ENCODE measurements at regions not wholly inside any gene's neighbourhood (a gene's known extent, or its start where the extent isn't known, plus 50 kb on each side); places are given as distances from the start of the nearest gene placed in this dataset.

DNA sequence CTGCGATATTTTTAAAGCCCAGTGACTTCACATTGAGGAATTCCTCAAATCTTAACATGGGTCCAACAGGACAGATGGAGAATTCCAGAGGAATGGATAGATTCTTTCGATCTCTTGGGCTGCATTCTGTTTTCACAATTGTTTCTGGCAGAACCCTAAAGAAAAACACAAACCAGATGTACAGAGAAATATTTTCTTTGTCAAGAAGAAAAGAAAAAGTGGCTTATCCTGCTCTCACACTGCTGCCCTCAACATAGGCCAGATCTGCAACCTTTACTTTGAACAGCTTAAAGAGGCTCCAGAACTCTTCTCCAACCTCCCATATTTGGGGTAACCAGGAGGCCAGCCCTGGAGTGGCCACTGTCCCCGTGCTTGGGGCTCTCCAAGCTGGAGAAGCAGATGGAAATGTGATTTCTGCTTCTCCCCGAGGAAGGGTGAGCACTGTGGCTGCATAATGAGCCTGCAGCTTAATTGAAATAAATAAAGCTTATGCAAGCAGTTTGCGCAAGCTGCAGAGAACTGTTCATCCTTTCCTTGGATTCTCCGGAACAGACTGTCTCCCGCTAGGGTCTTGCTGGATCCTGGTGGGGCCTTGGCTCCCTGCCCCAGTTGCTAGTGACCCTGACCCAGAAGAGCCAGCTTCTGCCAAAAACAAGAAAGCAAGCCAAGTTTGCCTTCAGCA lies 453.2 kb upstream of the PROK2 start:
- H3K9ac ChIP-seq (ENCODE audit: low read depth, low read length), result no peak overlapping the region
- H3K4me1 ChIP-seq (ENCODE audit: insufficient read depth, low read length), result no peaks in the 10 kb centered on the region; the same call in 1 of the 2 replicates
- H3K36me3 ChIP-seq (ENCODE audit: insufficient read depth, low read length), result no peaks in the 10 kb centered on the region
- no peaks in the 10 kb centered on the region for H3K9me3 ChIP-seq (ENCODE audit: control insufficient read depth, insufficient read depth, low read length)

- Histone ChIP-seq H3K9ac (ENCODE audit: low read depth, low read length) (no peak overlapping the region), H3K4me1 (ENCODE audit: insufficient read depth, low read length) (no peaks in the 10 kb centered on the region; the same call in 1 of the 2 replicates), H3K36me3 (ENCODE audit: insufficient read depth, low read length) (no peaks in the 10 kb centered on the region), H3K9me3 (ENCODE audit: control insufficient read depth, insufficient read depth, low read length) (no peaks in the 10 kb centered on the region)
These were observed 452.7 kb upstream of the PROK2 start for GRCh38 chr3:72237679-72238009.

- H3K4me1 ChIP-seq (ENCODE audit: insufficient read depth, low read length), result no peaks in the 10 kb centered on the region; the same call in 1 of the 2 replicates
- no peaks in the 10 kb centered on the region for H3K36me3 ChIP-seq (ENCODE audit: insufficient read depth, low read length)
- no peak overlapping the region for H3K9ac ChIP-seq (ENCODE audit: low read depth, low read length)
- no peaks in the 10 kb centered on the region for H3K9me3 ChIP-seq (ENCODE audit: control insufficient read depth, insufficient read depth, low read length)
These were observed 449.4 kb upstream of the PROK2 start for GRCh38 chr3:72234391-72234790.

GRCh38 chr3:72233571-72233970 lies 448.6 kb upstream of the PROK2 start:
- no peaks in the 10 kb centered on the region for H3K9me3 ChIP-seq (ENCODE audit: control insufficient read depth, insufficient read depth, low read length)

GRCh38 chr3:72232777-72233176 lies 447.8 kb upstream of the PROK2 start:
- H3K36me3 ChIP-seq (ENCODE audit: insufficient read depth, low read length), result no peaks in the 10 kb centered on the region
- H3K4me1 ChIP-seq (ENCODE audit: insufficient read depth, low read length), result no peaks in the 10 kb centered on the region; the same call in 1 of the 2 replicates
- no peaks in the 10 kb centered on the region for H3K9me3 ChIP-seq (ENCODE audit: control insufficient read depth, insufficient read depth, low read length)
- H3K9ac ChIP-seq (ENCODE audit: low read depth, low read length), result no peak overlapping the region

More at GRCh38 chr3:72233571-72233970, 448.6 kb upstream of the PROK2 start:
- Histone ChIP-seq H3K4me1 (ENCODE audit: insufficient read depth, low read length) (no peaks in the 10 kb centered on the region; the same call in 1 of the 2 replicates), H3K9ac (ENCODE audit: low read depth, low read length) (no peak overlapping the region), H3K36me3 (ENCODE audit: insufficient read depth, low read length) (no peaks in the 10 kb centered on the region)

- Histone ChIP-seq H3K4me1 (ENCODE audit: insufficient read depth, low read length) (no peaks in the 10 kb centered on the region; the same call in 1 of the 2 replicates), H3K9ac (ENCODE audit: low read depth, low read length) (no peak overlapping the region), H3K36me3 (ENCODE audit: insufficient read depth, low read length) (no peaks in the 10 kb centered on the region), H3K9me3 (ENCODE audit: control insufficient read depth, insufficient read depth, low read length) (no peaks in the 10 kb centered on the region)
These were observed 447.4 kb upstream of the PROK2 start for GRCh38 chr3:72232331-72232730.

GRCh38 chr3:72231439-72232196 lies 446.7 kb upstream of the PROK2 start:
- 0 out of 2 replicates have a peak, but pooled peaks cover 2% of the 10 kb centered on the region for H3K9me3 ChIP-seq (ENCODE audit: control insufficient read depth, insufficient read depth, low read length)
- H3K36me3 ChIP-seq (ENCODE audit: insufficient read depth, low read length), result no peaks in the 10 kb centered on the region
- H3K4me1 ChIP-seq (ENCODE audit: insufficient read depth, low read length), result no peaks in the 10 kb centered on the region; the same call in 1 of the 2 replicates
- H3K9ac ChIP-seq (ENCODE audit: low read depth, low read length), result no peak overlapping the region

DNA sequence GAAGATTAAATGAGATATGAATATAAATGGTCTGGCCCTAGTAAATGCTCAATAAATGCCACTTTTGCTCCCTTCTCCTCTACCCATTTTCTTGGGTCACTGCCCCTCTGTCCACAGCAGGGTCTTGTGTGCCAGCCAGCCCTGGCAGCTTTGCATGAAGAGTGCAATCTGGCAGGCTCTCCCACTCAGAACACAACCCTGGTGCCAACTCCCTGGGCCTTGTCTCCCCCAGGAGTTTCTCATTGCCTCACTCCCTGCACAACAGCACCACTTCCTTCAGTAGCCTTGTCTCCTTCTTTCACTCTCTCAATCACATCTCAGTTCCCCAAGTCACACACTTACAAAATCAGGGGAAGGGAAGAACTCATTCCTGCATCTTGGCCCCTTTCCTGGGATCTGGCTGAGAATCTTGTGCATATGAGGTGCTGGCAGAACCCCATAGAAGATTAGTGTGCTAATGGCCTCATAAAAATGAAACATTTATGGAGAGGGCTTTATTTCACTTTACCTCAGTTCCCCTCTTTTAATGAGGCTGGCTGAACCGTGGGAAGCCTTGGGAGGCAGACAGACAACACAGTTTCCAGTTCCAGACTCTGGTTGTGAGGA lies 445.9 kb upstream of the PROK2 start:
- H3K36me3 ChIP-seq (ENCODE audit: insufficient read depth, low read length), result no peaks in the 10 kb centered on the region
- H3K9ac ChIP-seq (ENCODE audit: low read depth, low read length), result no peak overlapping the region
- H3K4me1 ChIP-seq (ENCODE audit: insufficient read depth, low read length), result no peaks in the 10 kb centered on the region; the same call in 1 of the 2 replicates
- H3K9me3 ChIP-seq (ENCODE audit: control insufficient read depth, insufficient read depth, low read length), result peaks cover 6% of the 10 kb centered on the region; the same call in 1 of the 2 replicates

GRCh38 chr3:72229952-72230351 lies 445.0 kb upstream of the PROK2 start:
- H3K4me1 ChIP-seq (ENCODE audit: insufficient read depth, low read length), result no peaks in the 10 kb centered on the region; the same call in 1 of the 2 replicates
- no peaks in the 10 kb centered on the region for H3K36me3 ChIP-seq (ENCODE audit: insufficient read depth, low read length)
- no peak overlapping the region for H3K9ac ChIP-seq (ENCODE audit: low read depth, low read length)
- H3K9me3 ChIP-seq (ENCODE audit: control insufficient read depth, insufficient read depth, low read length), result peaks cover 12% of the 10 kb centered on the region; the same call in 1 of the 2 replicates

DNA sequence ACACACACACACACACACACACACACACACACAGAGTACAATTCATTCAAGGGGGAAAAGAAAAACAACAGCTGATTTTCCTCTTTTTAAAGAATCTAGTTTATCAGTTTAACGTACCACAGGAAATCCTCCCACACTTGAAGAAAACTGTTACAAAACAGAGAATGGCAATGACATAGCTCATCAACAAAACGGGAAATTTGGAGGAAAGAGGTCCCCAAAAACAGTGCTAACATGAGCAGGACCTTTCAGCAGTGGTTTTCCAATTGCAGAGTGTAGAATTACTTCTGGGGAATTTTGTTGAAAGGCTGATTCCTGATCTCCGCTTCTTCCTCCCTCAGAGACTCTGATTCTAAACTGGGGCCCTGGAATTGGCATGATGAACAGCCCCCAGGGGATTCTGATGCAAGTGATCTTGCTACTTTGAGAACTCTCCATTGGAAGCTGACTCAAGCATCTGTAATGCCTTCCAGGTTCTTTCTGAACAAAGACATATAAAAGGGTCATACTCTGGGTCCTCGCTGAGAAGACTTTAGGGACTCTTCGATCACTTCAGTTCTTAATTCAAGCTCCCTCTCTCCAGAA lies 442.6 kb upstream of the PROK2 start:
- no peak overlapping the region for H3K9ac ChIP-seq (ENCODE audit: low read depth, low read length)
- H3K9me3 ChIP-seq (ENCODE audit: control insufficient read depth, insufficient read depth, low read length), result peaks cover 12% of the 10 kb centered on the region; the same call in 1 of the 2 replicates
- no peaks in the 10 kb centered on the region for H3K4me1 ChIP-seq (ENCODE audit: insufficient read depth, low read length)
- no peaks in the 10 kb centered on the region for H3K36me3 ChIP-seq (ENCODE audit: insufficient read depth, low read length)

DNA sequence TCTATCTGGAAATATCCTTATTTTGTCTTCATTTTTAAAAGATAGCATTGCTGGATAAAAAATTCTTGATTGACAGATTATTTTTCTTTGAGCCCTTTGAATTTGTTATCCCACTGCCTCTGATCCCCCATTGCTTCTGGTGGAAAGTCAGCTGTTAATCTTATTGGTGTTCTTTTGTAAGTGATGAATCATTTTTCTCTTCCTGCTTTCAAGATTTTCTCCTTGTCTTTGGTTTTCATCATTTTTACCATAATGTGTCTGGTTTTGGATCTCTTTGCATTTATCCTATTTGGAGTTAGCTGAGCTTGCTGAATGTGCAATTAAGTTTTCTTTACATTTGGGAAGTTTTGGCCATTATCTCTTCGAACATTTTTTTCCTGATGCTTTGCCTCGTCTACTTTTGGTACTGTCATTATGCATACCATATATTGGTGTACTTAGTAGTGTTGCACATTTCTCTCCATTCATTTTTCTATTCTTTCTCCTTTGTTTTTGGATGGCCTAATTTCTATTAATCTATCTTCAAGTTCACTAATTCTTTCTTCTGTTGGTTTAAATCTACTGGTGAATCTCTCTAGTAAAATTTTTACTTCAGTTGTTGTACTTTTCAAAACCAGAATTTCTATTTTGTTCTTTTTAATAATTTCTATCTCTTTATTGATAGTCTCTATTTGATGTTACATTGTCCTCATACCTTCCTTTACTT lies 440.0 kb upstream of the PROK2 start:
- Histone ChIP-seq H3K9me3 (ENCODE audit: control insufficient read depth, insufficient read depth, low read length) (peaks cover 12% of the 10 kb centered on the region; the same call in 1 of the 2 replicates), H3K36me3 (ENCODE audit: insufficient read depth, low read length) (no peaks in the 10 kb centered on the region), H3K4me1 (ENCODE audit: insufficient read depth, low read length) (no peaks in the 10 kb centered on the region), H3K9ac (ENCODE audit: low read depth, low read length) (no peak overlapping the region)

DNA sequence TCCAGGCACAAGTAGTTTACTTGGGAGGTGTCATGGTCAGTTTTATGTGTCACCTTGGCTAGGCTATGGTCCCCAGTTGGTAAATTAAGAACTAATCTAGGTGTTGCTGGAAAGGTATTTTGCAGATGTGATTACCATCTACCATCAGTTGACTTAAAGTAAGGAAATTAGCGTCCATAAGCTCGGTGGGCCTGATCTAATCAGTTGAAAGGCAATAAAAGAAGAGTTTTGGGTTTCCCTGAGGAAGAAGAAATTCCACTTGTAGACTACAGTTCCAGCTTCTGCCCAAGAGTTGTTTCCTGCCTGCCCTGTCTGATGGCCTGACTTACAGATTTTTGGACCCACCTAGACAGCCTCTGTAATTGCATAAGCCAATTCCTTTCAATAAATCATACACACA lies 438.7 kb upstream of the PROK2 start:
- H3K4me1 ChIP-seq (ENCODE audit: insufficient read depth, low read length), result no peaks in the 10 kb centered on the region
- no peak overlapping the region for H3K9ac ChIP-seq (ENCODE audit: low read depth, low read length)
- no peaks in the 10 kb centered on the region for H3K36me3 ChIP-seq (ENCODE audit: insufficient read depth, low read length)
- peaks cover 12% of the 10 kb centered on the region; the same call in 1 of the 2 replicates for H3K9me3 ChIP-seq (ENCODE audit: control insufficient read depth, insufficient read depth, low read length)

DNA sequence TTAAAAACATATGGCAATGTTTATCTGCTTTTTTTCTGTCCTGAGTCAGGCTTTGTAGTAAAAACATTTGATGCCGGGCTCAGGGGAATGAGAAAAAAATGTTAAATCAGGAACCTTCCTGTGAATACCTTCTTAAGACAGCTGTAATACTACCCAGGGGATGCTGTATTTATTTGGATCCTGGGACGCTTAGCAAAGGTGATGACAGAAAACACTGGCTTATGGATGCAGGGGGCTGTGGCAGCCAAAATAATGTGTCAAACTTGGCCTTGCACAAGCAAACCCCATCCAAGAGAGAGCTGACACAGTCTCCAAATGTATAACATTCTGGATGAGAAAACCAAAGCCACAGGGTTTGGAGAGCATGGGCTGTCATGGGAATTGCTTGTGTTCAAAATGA lies 438.2 kb upstream of the PROK2 start:
- Histone ChIP-seq H3K9me3 (ENCODE audit: control insufficient read depth, insufficient read depth, low read length) (peaks cover 12% of the 10 kb centered on the region; the same call in 1 of the 2 replicates), H3K4me1 (ENCODE audit: insufficient read depth, low read length) (no peaks in the 10 kb centered on the region), H3K9ac (ENCODE audit: low read depth, low read length) (no peak overlapping the region), H3K36me3 (ENCODE audit: insufficient read depth, low read length) (no peaks in the 10 kb centered on the region)

- H3K9me3 ChIP-seq (ENCODE audit: control insufficient read depth, insufficient read depth, low read length), result peaks cover 12% of the 10 kb centered on the region; the same call in 1 of the 2 replicates
- no peaks in the 10 kb centered on the region for H3K4me1 ChIP-seq (ENCODE audit: insufficient read depth, low read length)
- H3K9ac ChIP-seq (ENCODE audit: low read depth, low read length), result no peak overlapping the region
- H3K36me3 ChIP-seq (ENCODE audit: insufficient read depth, low read length), result no peaks in the 10 kb centered on the region
These were observed 437.5 kb upstream of the PROK2 start for GRCh38 chr3:72222410-72222809.
